ENCODE measurements at regions not wholly inside any gene's neighbourhood (a gene's known extent, or its start where the extent isn't known, plus 50 kb on each side); places are given as distances from the start of the nearest gene placed in this dataset.

DNA sequence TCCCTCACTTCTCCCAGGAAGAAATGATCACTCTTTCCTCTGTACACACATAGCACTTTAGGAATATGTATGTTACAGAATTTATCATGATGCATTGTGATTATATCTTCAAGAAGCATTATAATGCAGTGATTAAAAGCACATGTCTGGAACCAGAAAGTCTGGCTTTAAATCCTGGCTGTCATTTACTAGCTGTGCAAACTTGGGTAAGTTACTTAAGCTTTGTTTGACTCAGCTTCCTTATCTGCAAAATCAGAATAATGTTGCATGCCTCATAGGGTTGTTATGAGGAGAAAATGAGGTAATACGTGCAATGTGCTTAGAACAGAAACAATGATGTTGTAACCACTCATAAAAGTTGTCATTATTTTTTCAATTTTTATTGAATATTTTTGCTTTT is 156.3 kb upstream of the ZKSCAN2 start:
- ATAC-seq, result no peak
- in situ Hi-C loops (cut with MboI; ENCODE audit: low sequenced_read_pairs in 4 of 4) (no loop called here), intact Hi-C loops (cut with DNase I; ENCODE audit: low total_unique reads) (no loop called here)
- Histone ChIP-seq H3K36me3 (no peaks in the 10 kb centered on the region), H3K27ac (no peak overlapping the region), H3K4me1 (no peaks in the 10 kb centered on the region), H3K27me3 (no peaks in the 10 kb centered on the region), H3K9me3 (no peaks in the 10 kb centered on the region), H3K4me3 (no peak overlapping the region)
- TF ChIP-seq, protein P1, sequence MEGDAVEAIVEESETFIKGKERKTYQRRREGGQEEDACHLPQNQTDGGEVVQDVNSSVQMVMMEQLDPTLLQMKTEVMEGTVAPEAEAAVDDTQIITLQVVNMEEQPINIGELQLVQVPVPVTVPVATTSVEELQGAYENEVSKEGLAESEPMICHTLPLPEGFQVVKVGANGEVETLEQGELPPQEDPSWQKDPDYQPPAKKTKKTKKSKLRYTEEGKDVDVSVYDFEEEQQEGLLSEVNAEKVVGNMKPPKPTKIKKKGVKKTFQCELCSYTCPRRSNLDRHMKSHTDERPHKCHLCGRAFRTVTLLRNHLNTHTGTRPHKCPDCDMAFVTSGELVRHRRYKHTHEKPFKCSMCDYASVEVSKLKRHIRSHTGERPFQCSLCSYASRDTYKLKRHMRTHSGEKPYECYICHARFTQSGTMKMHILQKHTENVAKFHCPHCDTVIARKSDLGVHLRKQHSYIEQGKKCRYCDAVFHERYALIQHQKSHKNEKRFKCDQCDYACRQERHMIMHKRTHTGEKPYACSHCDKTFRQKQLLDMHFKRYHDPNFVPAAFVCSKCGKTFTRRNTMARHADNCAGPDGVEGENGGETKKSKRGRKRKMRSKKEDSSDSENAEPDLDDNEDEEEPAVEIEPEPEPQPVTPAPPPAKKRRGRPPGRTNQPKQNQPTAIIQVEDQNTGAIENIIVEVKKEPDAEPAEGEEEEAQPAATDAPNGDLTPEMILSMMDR (IDR thresholded peaks at IDR 0.05 in 4 of 5, conservative IDR thresholded peaks at IDR 0.05 in 1 of 5), result no peak
- TF ChIP-seq POLR2A (IDR thresholded peaks at IDR 0.05), result no peak
- DNase-seq, result no peak

DNA sequence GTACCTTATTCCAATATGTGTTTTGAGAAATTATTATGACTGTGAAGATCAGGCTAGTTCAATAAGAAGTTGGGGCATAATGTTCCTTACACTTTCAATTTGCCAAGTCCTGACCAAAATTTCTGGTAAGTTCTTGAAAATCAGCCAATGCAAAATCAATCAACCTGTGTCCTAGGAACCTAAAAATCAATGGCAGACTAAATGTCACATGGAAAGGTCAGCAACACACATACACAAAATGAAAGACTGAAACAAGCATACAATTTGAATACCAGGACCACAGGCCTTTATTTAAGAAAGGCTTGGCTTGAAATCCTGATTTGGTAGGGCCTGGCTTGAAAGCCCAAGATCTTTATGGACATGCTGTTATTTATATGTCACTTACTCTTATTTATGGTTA is 155.5 kb upstream of the ZKSCAN2 start:
- Histone ChIP-seq H3K4me3 (no peak overlapping the region), H3K27ac (no peak overlapping the region), H3K9me3 (no peaks in the 10 kb centered on the region), H3K27me3 (no peaks in the 10 kb centered on the region), H3K36me3 (no peaks in the 10 kb centered on the region), H3K4me1 (no peaks in the 10 kb centered on the region)
- DNase-seq (no peak), ATAC-seq (no peak)
- in situ Hi-C loops (cut with MboI; ENCODE audit: low sequenced_read_pairs in 4 of 4), result no loop called here
- no peak for TF ChIP-seq POLR2A (IDR thresholded peaks at IDR 0.05)
- TF ChIP-seq, protein P1 (IDR thresholded peaks at IDR 0.05 in 4 of 5, conservative IDR thresholded peaks at IDR 0.05 in 1 of 5), result no peak
- intact Hi-C loops (cut with DNase I; ENCODE audit: low total_unique reads), result no loop called here

DNA sequence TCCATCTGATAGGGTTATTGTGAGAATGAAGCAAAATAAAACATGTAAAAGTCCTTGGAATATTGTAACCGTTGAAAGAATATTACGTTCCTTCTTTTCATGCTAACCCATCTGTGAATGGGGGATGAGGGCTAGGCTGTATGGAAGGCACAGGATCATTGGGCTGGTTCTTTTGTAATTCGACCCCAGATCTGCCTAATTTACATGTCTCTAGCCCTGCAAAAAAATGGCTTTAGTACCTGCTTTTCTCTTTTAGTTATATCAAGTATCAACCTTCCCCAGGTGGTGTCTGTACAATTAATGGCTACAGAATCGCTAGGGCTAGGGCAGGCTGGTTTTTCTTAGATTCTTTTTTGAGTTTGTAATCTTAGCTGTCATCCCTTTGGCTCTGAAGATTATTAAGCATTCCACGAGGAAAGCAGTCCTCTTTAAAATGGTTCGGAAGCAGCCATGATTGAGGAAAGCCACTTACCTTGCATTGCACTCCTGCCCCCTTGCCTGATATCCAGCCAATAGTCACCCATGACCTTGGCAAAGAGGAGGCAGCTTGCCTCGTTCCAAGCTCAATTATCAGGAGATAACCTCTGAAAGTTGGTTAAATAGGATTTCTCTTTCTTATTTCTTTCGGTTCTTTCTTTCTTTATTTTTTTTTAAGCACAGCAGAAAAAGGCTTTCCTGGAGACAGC is 153.9 kb upstream of the ZKSCAN2 start:
- Histone ChIP-seq H3K36me3 (no peaks in the 10 kb centered on the region), H3K4me3 (no peak overlapping the region), H3K27ac (no peak overlapping the region), H3K4me1 (no peaks in the 10 kb centered on the region), H3K9me3 (no peaks in the 10 kb centered on the region), H3K27me3 (no peaks in the 10 kb centered on the region)
- in situ Hi-C loops (cut with MboI; ENCODE audit: low sequenced_read_pairs in 4 of 4) (no loop called here), intact Hi-C loops (cut with DNase I; ENCODE audit: low total_unique reads) (no loop called here)
- ATAC-seq (no peak), DNase-seq (no peak)
- TF ChIP-seq, protein P1 (IDR thresholded peaks at IDR 0.05 in 4 of 5, conservative IDR thresholded peaks at IDR 0.05 in 1 of 5), result no peak
- no peak for TF ChIP-seq POLR2A (IDR thresholded peaks at IDR 0.05)

DNA sequence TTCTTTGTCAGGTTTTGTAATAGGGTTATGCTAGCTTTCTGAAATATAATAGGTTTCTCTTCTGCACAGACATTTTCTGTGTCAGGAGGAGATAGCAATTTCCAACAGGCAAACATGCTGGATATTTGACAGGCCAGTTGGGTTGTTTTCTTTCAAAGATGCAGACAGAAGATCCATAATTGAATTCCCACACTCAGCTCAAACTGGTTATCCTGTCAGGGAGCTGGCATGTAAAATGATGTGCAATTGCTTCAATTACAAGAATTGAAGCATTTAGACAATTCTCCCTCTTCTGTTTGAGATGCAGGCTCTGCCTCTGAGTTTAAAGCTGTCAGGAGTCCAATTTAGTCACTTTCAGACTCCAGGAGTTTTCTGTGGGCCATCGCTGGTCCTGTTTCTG is 146.2 kb upstream of the ZKSCAN2 start:
- Histone ChIP-seq H3K27ac (no peak overlapping the region), H3K36me3 (no peaks in the 10 kb centered on the region), H3K9me3 (no peaks in the 10 kb centered on the region), H3K27me3 (no peaks in the 10 kb centered on the region), H3K4me1 (no peaks in the 10 kb centered on the region), H3K4me3 (no peak overlapping the region)
- ATAC-seq (no peak), DNase-seq (no peak)
- intact Hi-C loops (cut with DNase I; ENCODE audit: low total_unique reads), result no loop called here
- TF ChIP-seq, protein P1 (IDR thresholded peaks at IDR 0.05 in 4 of 5, conservative IDR thresholded peaks at IDR 0.05 in 1 of 5), result no peak
- no peak for TF ChIP-seq POLR2A (IDR thresholded peaks at IDR 0.05)
- in situ Hi-C loops (cut with MboI; ENCODE audit: low sequenced_read_pairs in 4 of 4), result no loop called here

DNA sequence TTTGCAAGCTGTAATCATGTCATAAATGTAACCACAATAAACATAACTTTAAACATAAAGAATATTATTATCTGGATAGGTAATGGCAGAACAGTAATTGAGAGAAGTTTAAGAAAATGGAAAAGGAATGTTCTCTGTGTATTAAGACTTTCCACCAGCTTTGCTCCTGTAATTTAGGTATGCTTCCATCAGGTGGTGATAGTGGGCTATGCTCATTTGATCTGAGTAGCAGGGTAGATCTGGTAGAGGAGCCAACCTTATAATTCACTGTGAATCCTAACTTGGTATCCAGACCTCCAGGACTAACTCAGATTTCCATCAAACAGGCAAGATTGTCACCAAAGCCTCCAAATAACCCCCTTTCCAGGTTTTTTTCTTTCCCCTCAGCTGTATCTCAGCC is 137.9 kb upstream of the ZKSCAN2 start:
- Histone ChIP-seq H3K27me3 (no peaks in the 10 kb centered on the region), H3K4me1 (no peaks in the 10 kb centered on the region), H3K27ac (no peak overlapping the region), H3K9me3 (no peaks in the 10 kb centered on the region), H3K36me3 (no peaks in the 10 kb centered on the region), H3K4me3 (no peak overlapping the region)
- intact Hi-C loops (cut with DNase I; ENCODE audit: low total_unique reads) (no loop called here), in situ Hi-C loops (cut with MboI; ENCODE audit: low sequenced_read_pairs in 4 of 4) (no loop called here)
- ATAC-seq, result no peak
- TF ChIP-seq, protein P1 (IDR thresholded peaks at IDR 0.05 in 4 of 5, conservative IDR thresholded peaks at IDR 0.05 in 1 of 5), result no peak
- TF ChIP-seq POLR2A (IDR thresholded peaks at IDR 0.05), result no peak
- no peak for DNase-seq

Measured in gastrocnemius medialis (tissue), 4 donors.